ENCODE measurements at regions not wholly inside any gene's neighbourhood (a gene's known extent, or its start where the extent isn't known, plus 50 kb on each side); places are given as distances from the start of the nearest gene placed in this dataset.
"Not testable (repeated sequence)": the region's sequence is repeated elsewhere in the genome, so short reads cannot be mapped to it uniquely, and the experiment has no call there.

GRCh38 chr7:68030530-68030929, 1033.9 kb downstream of the TYW1 start:
- no peak for DNase-seq

- DNase-seq: no peak
Observed at GRCh38 chr7:68031180-68031943, 1034.7 kb downstream of the TYW1 start.

- DNase-seq: no peak
Observed at GRCh38 chr7:68038621-68039314, 1042.1 kb downstream of the TYW1 start.

- DNase-seq: no peak
Observed at GRCh38 chr7:68041554-68041953, 1044.9 kb downstream of the TYW1 start.

GRCh38 chr7:68043546-68043945, 1046.9 kb downstream of the TYW1 start:
- no peak for DNase-seq

GRCh38 chr7:68050627-68051026, 1054.0 kb downstream of the TYW1 start:
- DNase-seq: no peak

- DNase-seq: no peak
Observed at GRCh38 chr7:68058014-68058413, 1061.4 kb downstream of the TYW1 start.

- peak; percentile 3 for DNase-seq
Observed at GRCh38 chr7:68063171-68063570, 1066.5 kb downstream of the TYW1 start.

- DNase-seq: no peak
Observed at GRCh38 chr7:68065581-68065980, 1068.9 kb downstream of the TYW1 start.

GRCh38 chr7:68067845-68068244, 1071.2 kb downstream of the TYW1 start:
- DNase-seq: no peak

GRCh38 chr7:68070992-68071391, 1074.4 kb downstream of the TYW1 start:
- DNase-seq: no peak

GRCh38 chr7:68073701-68074100, 1077.1 kb downstream of the TYW1 start:
- DNase-seq: no peak

- DNase-seq: no peak
Observed at GRCh38 chr7:68074242-68074641, 1077.6 kb downstream of the TYW1 start.

- DNase-seq: no peak
Observed at GRCh38 chr7:68078157-68078710, 1081.6 kb downstream of the TYW1 start.

- DNase-seq: not testable (repeated sequence)
Observed at GRCh38 chr7:68082066-68082960, 1085.7 kb downstream of the TYW1 start.

GRCh38 chr7:68082961-68083657, 1086.5 kb downstream of the TYW1 start:
- DNase-seq: not testable (repeated sequence)

GRCh38 chr7:68087401-68087800, 1090.8 kb downstream of the TYW1 start:
- no peak for DNase-seq

- no peak for DNase-seq
Observed at GRCh38 chr7:68088879-68089278, 1092.2 kb downstream of the TYW1 start.

GRCh38 chr7:68090256-68090655, 1093.6 kb downstream of the TYW1 start:
- DNase-seq: not testable (repeated sequence)

- DNase-seq: no peak
Observed at GRCh38 chr7:68103319-68103718, 1106.7 kb downstream of the TYW1 start.

- peak; percentile 76 for DNase-seq
Observed at GRCh38 chr7:68107261-68107660, 1110.6 kb downstream of the TYW1 start.

GRCh38 chr7:68107968-68108367, 1111.3 kb downstream of the TYW1 start:
- DNase-seq: no peak

All from DMS 273 treated with DMSO at 0.1 percent for 48 hours (cell line).